Activated B cell treated with CpG ODN at 0.5 μM for 24 hours (primary cell): ENCODE measurements at regions not wholly inside any gene's neighbourhood (a gene's known extent, or its start where the extent isn't known, plus 50 kb on each side); places are given as distances from the start of the nearest gene placed in this dataset.

Experiments
- ATAC-seq: fragments of 200-7000 bp; cut with Tn5 transposase; one replicate; pipeline ENCODE4 v1.10.0; 2021; ENCODE audit warnings: low read depth, mild to moderate bottlenecking, moderate library complexity
- CTCF ChIA-PET: fragments of 350-600 bp; sonication (Branson Sonifier 250); formaldehyde crosslinking; loops from one replicate; lab custom pipeline; 2021; ENCODE audit warnings: antibody characterized with exemption; lab: Charles Lee
- POLR2A ChIA-PET: fragments of 350-600 bp; sonication (Branson Sonifier 250); formaldehyde crosslinking; loops from one replicate; lab custom pipeline; 2021; ENCODE audit warnings: antibody characterized with exemption; lab: Charles Lee
- DNase-seq: peaks from one replicate; pipeline ENCODE4 v3.0.0; 2022
- H3K27ac Mint-ChIP-seq: one replicate; pipeline ENCODE4 v1.8.0; 2020; ENCODE audit warnings: mixed read lengths
- H3K27me3 Mint-ChIP-seq: one replicate; pipeline ENCODE4 v1.8.0; 2021; ENCODE audit warnings: mixed read lengths
- H3K36me3 Mint-ChIP-seq: one replicate; pipeline ENCODE4 v1.8.0; 2021; ENCODE audit warnings: low read depth, mixed read lengths
- H3K4me1 Mint-ChIP-seq: one replicate; pipeline ENCODE4 v1.8.0; 2021; ENCODE audit warnings: mixed read lengths
- H3K4me3 Mint-ChIP-seq: one replicate; pipeline ENCODE4 v1.8.0; 2020; ENCODE audit warnings: mild to moderate bottlenecking, mixed read lengths
- H3K9me3 Mint-ChIP-seq: one replicate; pipeline ENCODE4 v1.8.0; 2020; ENCODE audit warnings: mixed read lengths
- intact Hi-C: fragments of 100-400 bp; cut with micrococcal nuclease; formaldehyde crosslinking; loops from one replicate; pipeline ENCODE4 v1.15.1; 2024
- TF ChIP-seq, protein P1 (sequence below): fragments of 200-600 bp; IDR thresholded peaks from one replicate; pipeline ENCODE4 v1.8.0; 2022; ENCODE audit warnings: antibody characterized with exemption, mild to moderate bottlenecking

DNA sequence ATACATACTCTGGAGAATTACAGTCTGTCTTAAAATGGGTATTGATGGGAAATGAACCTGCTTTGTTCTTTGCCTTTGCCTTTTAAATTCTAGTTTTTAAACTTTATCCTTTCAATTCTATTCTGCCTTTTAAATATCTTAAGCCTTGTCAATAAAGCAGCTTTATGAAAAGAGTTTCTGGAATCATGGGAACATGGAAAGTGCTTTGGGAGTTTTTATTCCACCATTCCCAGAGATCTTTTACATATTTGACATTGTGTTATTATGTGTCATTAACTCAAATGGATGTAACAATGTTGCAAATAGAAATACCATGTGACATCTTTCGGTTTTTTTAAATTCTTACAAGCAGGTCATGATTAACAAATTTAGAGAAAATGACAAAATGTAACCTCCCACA lies 555.7 kb upstream of the ANO3 start:
- no peaks in the 10 kb centered on the region for H3K4me1 Mint-ChIP-seq
- H3K27me3 Mint-ChIP-seq, result no peaks in the 10 kb centered on the region
- ChIA-PET POLR2A (no interaction called here), CTCF (no interaction called here)
- H3K9me3 Mint-ChIP-seq, result no peaks in the 10 kb centered on the region
- H3K4me3 Mint-ChIP-seq, result no peak overlapping the region
- intact Hi-C loops, result no loop called here
- H3K27ac Mint-ChIP-seq, result no peak overlapping the region
- no peaks in the 10 kb centered on the region for H3K36me3 Mint-ChIP-seq
- no peak for DNase-seq
- ATAC-seq, result no peak
- TF ChIP-seq, protein P1, sequence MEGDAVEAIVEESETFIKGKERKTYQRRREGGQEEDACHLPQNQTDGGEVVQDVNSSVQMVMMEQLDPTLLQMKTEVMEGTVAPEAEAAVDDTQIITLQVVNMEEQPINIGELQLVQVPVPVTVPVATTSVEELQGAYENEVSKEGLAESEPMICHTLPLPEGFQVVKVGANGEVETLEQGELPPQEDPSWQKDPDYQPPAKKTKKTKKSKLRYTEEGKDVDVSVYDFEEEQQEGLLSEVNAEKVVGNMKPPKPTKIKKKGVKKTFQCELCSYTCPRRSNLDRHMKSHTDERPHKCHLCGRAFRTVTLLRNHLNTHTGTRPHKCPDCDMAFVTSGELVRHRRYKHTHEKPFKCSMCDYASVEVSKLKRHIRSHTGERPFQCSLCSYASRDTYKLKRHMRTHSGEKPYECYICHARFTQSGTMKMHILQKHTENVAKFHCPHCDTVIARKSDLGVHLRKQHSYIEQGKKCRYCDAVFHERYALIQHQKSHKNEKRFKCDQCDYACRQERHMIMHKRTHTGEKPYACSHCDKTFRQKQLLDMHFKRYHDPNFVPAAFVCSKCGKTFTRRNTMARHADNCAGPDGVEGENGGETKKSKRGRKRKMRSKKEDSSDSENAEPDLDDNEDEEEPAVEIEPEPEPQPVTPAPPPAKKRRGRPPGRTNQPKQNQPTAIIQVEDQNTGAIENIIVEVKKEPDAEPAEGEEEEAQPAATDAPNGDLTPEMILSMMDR, result no peak

DNA sequence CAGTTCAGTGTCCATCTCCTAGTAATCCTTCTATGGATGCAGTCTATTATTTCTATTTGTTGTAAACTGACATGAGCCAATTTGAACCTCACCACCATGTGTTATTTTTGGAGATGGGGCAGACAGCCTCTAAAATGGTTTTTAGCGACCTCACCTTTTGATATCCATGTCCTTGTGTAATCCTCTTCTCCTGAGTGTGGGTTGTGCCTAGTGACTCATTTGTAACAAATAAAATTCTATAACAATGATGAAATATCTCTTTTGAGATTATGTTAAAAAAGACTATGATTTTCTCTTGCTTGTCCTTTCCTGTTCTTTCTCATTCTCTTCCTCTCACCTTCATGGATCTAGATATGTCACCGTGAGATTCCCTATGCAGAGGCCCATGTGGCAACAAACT lies 554.6 kb upstream of the ANO3 start:
- TF ChIP-seq, protein P1, result no peak
- intact Hi-C loops, result no loop called here
- no peak for ATAC-seq
- DNase-seq, result no peak
- Mint-ChIP-seq H3K27ac (no peak overlapping the region), H3K4me1 (no peaks in the 10 kb centered on the region), H3K27me3 (no peaks in the 10 kb centered on the region), H3K9me3 (no peaks in the 10 kb centered on the region), H3K4me3 (no peak overlapping the region), H3K36me3 (no peaks in the 10 kb centered on the region)
- CTCF ChIA-PET, result no interaction called here
- POLR2A ChIA-PET, result no interaction called here

DNA sequence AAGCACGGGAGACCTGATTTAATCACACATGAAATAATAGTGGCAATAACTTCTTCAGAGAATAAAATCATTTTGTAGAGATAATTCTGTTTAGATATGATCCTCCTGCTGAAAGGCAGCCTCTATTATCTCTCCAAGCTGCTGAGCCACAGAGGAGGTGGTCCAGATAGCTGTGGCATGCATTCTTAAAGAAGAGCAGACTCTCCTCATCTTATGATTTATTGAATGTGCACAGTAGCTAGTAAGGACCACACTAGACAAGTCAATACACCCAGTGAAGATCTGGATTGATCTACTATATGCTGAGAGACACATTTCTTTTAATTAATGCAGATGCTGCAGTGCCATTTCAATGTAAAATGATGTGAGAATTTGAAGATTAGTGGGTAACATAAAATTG lies 552.9 kb upstream of the ANO3 start:
- DNase-seq (no peak), ATAC-seq (no peak)
- ChIA-PET CTCF (no interaction called here), POLR2A (no interaction called here)
- Mint-ChIP-seq H3K36me3 (no peaks in the 10 kb centered on the region), H3K4me1 (no peaks in the 10 kb centered on the region), H3K27me3 (no peaks in the 10 kb centered on the region), H3K27ac (no peak overlapping the region), H3K9me3 (no peaks in the 10 kb centered on the region), H3K4me3 (no peak overlapping the region)
- intact Hi-C loops, result no loop called here
- TF ChIP-seq, protein P1, result no peak

DNA sequence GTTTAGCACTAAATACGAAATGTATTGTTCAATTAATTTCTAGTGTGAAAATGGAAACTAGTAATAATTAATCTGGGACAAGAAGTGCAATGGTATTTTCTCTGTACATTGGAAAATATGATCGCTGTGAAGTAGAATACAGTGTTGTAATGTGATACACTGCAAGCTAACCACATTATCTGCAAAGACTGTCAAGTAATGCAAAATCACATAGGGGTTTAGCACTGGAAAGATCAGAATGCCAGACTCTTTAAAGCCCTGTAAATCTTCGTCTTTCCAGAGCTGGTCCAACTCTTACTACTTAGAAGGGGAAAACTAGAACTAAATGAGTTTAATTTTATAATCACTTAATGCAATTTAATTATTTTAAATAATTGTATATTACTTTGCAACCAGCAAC lies 544.5 kb upstream of the ANO3 start:
- CTCF ChIA-PET, result no interaction called here
- no peak overlapping the region for H3K4me3 Mint-ChIP-seq
- no peaks in the 10 kb centered on the region for H3K36me3 Mint-ChIP-seq
- ATAC-seq (no peak), DNase-seq (no peak)
- no peak overlapping the region for H3K27ac Mint-ChIP-seq
- TF ChIP-seq, protein P1, result no peak
- H3K27me3 Mint-ChIP-seq, result no peaks in the 10 kb centered on the region
- no peaks in the 10 kb centered on the region for H3K9me3 Mint-ChIP-seq
- intact Hi-C loops, result no loop called here
- POLR2A ChIA-PET, result no interaction called here
- no peaks in the 10 kb centered on the region for H3K4me1 Mint-ChIP-seq

DNA sequence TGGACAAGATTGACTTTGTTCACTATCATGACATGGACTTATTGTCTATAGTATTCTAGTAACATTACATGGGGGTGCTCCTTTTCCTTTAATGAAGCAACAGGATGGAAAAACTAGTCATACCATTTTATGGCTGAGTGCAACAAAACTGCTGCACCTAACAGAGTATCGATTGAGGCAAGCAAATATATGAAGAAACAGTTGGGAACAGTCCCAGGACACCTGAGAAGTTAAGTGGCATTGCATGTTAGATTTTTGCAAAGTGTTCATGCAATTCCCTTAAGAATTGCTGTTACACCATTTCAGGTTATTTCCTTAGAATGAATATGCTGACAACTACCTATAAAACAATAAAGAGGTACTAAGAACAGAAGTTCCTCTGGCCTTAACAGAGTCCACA lies 541.5 kb upstream of the ANO3 start:
- H3K27ac Mint-ChIP-seq, result no peak overlapping the region
- TF ChIP-seq, protein P1, result no peak
- no peaks in the 10 kb centered on the region for H3K27me3 Mint-ChIP-seq
- H3K4me1 Mint-ChIP-seq, result no peaks in the 10 kb centered on the region
- no peaks in the 10 kb centered on the region for H3K9me3 Mint-ChIP-seq
- POLR2A ChIA-PET, result no interaction called here
- no peak for ATAC-seq
- CTCF ChIA-PET, result no interaction called here
- H3K4me3 Mint-ChIP-seq, result no peak overlapping the region
- intact Hi-C loops, result no loop called here
- DNase-seq, result no peak
- H3K36me3 Mint-ChIP-seq, result no peaks in the 10 kb centered on the region
